SU-DHL-6 (cell line): ENCODE measurements at regions not wholly inside any gene's neighbourhood (a gene's known extent, or its start where the extent isn't known, plus 50 kb on each side); places are given as distances from the start of the nearest gene placed in this dataset.

ENCODE experiments used
- CTCF ChIP-seq: fragments of 200-600 bp; sonication (generic); IDR thresholded peaks from one replicate; pipeline ENCODE4 v1.5.1; 2017; ENCODE audit warnings: antibody characterized with exemption, mild to moderate bottlenecking, low read length, moderate library complexity; ENCODE audit not compliant: insufficient read depth, poor library complexity, severe bottlenecking
- EZH2phosphoT487 ChIP-seq: fragments of 200-600 bp; sonication (generic), shearing (Covaris generic); conservative IDR thresholded peaks from 2 replicates; pipeline ENCODE4 v1.6.1; 2018; ENCODE audit warnings: mild to moderate bottlenecking, antibody characterized with exemption, low read length, moderate library complexity, mixed read lengths

GRCh38 chr5:159395202-159395601, 64.9 kb upstream of the IL12B start:
- TF ChIP-seq CTCF (no peak), EZH2phosphoT487 (no peak)
